ENCODE measurements at regions not wholly inside any gene's neighbourhood (a gene's known extent, or its start where the extent isn't known, plus 50 kb on each side); places are given as distances from the start of the nearest gene placed in this dataset.
"Not testable (repeated sequence)": the region's sequence is repeated elsewhere in the genome, so short reads cannot be mapped to it uniquely, and the experiment has no call there.

DNA sequence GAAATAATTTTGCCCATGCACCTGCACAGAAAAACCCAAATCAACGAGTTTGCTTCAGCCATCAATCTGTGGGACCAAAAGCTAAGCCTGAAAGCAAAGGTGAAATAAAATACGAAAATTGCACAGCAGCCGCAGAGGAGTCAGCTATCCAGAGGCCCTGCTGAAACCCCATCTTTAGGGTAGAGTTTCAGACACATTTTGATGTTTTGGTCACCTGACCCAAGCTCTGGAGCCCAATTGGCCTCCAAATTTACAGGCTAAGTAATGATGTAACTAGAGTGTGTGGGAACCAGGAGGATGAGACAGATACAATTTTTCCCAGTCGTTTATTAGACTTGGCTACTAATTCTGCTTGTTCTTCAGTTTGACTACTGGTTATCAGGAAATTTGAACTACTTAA is 308.6 kb upstream of the ATP11B start:
- no peak for DNase-seq

DNA sequence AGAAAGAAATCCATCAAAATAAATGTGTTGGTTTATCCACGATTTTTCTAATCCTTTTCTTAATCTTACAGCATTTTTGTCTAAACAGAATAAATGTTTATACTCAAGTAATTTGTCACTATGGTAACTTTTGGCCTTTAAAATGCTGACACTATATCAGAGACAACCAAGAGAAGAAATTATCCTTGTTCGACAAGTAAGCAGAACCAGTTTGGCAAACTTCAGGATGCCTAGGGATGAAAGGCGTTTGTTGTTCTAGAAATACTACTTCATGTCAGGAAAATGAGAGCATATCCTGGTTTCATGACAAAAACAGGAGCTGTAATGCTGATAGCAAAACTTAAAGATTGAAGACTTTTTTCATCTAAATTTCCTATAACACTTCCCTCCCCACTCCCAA is 308.0 kb upstream of the ATP11B start:
- DNase-seq = no peak

DNA sequence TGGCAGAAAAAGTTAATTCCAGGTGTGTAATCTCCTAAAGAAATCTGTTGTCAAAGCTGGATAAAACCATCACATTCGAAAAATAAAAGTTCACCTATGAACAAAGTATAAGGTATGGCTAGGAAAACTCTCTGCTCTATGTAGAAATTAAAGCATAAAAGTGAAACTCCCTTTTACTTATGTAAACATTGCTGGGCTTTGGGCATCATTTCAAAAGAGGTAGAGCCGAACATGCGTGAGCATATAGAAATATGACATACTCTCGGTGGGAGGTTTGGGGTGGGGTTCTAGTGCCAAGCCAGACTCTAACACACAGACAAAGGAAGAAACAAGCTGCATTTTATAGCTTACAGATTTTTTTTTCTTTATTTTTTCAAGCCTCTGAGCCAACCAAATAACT is 306.8 kb upstream of the ATP11B start:
- DNase-seq = no peak

DNA sequence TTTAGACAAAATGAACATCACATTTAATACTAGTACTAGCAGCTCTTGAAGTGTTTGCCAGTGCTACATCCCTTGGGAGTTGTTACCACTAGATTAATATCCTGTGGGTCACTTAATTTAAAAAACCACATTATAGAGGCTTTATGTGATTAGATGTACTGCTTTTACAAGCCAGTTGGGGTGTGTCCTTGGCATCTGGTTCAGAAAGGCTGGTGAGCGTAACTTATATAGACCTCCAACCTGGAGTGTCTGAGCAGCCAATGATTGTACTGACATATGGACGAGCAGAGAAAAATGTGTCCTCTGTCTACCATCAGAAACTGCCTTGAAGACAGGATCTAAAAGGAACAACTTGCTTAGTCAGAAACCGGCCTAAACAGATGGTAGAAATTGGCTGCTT is 306.2 kb upstream of the ATP11B start:
- DNase-seq = no peak

DNA sequence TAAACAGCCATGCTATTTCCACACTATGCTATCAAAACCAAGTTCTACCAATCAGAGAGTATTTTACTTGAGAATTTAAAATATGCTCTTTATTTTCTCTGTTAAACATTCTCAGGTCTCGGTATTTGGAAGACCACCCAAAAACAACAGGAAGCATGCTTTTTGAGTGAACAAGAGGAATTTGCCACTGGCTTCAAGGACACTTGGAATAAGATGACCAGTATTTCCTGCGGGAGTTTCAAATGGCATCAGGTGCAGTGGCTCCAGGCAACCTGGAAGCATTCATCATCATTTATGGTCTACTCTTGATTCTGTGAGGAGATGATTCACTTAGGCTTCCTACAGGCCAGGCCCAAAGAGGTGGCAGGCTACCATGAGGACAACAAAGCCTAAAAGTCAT is 305.7 kb upstream of the ATP11B start:
- no peak for DNase-seq

DNA sequence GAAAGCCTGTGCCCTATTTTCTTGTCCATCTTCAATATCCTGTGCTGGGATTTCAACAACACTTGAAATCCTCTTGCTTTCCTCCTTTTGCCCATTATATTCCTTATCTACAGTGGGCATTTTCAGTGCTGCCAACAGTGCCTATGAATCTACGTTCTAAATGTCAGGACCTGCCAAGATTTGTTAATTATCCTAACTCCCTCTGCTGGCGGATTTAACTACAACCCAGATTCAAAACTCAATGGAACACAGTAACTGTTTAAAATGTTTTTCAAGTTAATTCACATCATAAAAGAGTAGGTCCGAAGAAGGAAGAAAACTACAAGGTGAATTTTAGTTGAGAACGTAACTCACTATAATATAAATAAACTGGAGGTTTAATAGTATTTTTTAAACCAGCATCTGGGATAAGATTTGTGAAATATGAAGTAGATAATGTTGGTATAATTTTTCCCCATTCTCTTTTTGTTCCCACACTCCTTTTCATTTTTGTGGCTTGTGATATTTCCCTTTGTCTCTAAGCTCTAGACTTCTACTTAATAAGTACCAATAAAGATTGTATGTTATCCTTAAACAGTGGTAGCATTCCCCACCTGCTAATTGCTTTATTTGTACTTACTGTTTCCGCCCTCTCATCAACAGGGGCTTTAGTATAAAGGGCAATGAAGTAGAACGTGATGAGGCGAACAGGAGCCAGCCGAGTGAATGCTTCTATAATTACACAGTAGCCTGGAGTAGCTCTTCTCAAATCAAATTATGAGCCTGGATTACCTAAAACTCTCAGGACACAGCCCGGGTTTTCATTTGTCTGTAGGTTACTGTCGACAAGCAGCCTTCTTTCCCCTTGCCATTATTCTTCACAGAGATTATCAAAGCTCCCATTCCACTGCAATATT is 302.5 kb upstream of the ATP11B start:
- peak; percentile 69 to 73 for DNase-seq

DNA sequence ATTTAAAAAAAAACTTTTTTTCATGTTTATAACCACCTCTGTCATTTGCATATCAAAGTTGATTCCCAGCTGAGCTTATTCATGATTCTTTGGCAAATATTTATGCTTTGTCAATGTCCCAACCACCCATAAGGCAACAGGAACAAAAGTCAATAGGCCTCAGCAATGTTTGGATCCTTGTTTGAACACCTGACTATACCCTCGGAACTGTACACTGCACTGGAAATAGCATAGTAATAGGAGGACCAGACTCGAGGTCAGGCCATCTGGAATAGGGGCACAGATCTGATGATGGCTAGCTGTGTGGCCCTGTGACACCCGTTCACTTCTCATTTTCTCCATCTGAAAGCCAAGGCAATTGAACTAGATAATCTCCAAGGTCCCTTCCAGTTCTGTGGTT is 301.7 kb upstream of the ATP11B start:
- DNase-seq = peak; percentile 57 to 76

DNA sequence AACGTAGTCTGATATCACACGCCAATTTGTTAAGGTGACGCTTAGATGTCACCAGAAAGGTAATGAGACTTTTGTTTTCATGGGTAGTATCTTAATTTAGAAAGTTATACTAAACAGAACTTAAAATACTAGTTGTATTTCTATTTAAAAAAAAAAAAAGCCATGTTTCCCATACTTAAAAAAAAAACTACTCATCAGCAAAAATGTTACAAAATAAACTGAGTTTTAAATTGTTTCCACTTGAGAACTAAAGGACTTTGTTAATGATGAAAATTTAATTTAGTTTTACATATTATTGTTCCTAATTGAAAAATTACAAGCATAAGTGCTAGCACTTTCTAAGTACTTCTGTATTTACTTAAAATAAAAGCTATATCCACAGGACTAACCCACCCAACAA is 300.8 kb upstream of the ATP11B start:
- DNase-seq = no peak

DNA sequence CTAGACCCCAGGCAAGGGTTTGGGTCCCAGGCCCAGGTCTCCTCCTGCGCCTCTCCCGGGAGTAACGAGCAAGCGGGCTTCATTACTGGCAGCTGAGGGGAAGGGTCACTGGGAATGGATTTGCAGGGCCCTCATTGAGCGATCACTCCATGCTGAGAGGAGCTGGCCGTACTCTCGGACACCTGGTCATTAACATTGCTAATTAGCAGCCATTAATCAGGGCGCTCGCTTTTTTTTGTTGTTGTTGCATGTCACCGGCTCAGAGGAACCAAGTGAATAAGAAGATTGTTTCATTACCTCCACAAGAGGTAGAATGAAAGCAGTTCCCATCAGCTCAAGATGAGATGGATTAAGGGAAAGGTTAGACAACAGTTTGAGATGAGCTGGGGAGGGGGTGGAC is 293.0 kb upstream of the ATP11B start:
- no peak for DNase-seq

DNA sequence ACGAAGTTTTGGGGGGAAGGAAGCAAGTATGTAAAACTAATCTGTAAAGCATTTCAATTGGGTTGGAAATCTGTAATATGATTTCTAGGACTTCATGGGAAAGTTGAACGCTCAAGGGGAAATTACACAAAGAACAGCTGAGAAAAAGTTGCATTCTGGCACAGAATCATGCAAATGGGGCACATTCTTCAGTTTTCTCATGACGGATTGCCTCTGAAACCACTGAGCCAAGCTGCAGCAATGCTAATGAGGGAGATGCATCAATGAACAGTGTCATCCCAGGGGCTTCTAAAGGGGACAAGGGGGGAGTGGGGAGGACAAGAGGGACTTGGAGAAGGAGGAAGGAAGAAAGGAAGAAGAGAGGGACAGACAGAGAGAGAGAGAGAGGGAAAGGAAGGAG is 291.4 kb upstream of the ATP11B start:
- DNase-seq = no peak

DNA sequence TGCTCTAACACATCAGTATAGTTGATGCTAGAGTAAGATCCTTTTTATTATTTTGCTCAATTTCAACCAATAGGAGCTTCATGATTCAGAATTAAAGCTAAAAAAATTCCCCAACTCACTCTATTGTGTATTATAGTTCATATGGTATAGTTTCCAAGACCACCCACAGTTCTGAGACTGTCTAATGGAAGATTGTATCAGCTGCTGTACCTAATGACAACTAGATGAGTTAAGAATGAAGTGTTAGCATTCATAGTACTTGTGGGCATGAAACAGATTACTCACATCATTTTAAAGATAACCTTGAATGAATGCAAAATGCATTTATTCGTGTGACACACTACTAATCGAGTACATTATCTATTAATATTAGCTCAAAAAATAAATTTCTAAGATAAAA is 289.9 kb upstream of the ATP11B start:
- no peak for DNase-seq

DNA sequence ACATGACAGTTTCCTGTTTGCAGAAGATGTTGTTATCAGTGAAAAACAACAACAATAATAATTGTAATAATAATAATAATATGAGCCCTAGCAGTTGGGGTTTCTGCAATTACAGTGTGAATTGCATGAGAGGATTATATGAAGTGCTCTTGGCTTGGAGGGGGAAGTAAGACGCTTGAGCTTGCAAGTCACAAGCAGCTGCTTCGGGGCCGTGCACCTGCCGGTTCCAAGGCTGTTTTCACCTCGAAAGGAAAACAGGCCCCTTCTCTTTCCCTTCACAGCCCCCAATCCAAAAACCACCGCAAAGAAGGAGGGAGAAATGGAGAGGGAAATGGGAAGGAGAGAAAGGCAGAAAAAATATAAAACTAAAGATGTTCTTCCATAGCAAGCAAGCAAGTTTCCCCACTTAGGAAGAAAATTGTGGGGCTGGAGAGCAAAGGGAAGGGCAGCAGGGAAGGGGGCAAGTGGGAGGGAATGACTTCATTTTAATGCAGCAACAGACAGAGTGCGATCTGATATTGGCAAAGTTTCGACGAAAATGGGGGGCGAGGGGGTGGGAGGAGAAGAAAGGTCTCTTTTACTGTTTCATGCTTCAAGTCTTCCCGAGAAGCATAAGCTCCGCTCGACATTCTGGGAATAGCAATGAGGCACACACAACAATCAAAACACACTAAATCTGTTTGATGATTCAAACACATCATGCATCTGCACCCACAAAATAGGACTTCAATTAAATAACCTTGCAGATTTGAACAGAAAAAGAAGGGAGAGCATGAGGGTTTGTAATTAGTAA is 284.2 kb upstream of the ATP11B start:
- DNase-seq = no peak

DNA sequence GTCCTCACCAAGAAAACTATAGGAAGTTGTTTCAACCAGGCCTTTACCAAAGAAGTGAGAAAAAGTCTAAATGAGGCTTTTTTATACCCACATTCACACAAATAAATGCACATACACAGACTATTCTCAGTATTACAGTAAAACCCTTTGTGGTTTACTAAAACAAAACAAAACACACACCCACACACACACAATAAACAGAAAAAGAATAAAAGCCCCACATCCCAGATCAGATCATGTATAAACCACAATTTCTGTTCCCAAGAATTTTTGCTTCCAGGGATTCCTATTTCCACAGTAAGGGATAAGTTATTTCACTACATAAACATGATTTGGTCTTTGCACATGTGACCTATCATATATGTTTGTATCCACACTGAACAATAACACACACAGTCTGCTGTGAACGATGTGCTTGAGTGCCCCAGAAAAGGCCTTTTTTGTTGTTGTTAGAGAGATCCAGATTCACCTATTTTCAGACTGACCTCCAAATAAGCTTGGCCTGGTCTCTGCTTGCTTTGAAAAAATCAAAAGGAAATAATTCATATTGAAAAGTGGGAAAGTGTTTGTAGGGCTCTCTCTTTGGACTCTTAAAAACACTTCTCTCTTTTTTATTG is 283.4 kb upstream of the ATP11B start:
- DNase-seq = no peak

DNA sequence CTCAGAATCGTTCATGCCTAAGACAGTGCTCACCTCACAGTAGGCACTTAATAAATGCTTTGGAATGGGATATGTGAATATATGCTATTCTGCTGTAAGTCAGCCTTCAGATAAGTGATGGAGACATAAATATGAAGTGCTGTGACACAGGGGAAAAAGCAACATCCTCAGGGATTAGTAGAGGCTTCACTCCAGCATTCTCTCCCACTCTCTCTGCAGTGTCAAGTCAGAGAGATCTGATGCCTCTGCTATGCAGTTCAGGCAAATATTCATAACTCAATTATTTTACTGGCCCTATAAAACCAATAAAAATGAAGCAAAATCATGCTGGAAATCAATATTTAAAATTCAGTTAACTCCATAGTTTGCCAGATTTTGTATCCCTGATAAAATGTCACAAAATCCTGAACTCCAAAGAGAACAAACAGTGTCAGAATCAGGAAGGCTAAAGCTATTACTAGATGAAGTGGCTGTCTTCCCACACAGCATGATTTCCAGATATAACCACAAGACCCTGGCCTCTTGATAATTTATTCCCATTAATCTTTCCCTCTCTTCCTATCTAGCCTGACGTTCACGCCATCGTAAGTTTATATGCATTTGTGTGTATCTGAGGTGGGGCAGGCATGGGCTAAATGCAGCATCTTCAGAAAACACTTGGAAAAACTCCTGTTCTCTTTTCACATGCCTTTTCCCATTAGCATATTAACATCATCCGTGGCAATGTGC is 278.9 kb upstream of the ATP11B start:
- no peak for DNase-seq

DNA sequence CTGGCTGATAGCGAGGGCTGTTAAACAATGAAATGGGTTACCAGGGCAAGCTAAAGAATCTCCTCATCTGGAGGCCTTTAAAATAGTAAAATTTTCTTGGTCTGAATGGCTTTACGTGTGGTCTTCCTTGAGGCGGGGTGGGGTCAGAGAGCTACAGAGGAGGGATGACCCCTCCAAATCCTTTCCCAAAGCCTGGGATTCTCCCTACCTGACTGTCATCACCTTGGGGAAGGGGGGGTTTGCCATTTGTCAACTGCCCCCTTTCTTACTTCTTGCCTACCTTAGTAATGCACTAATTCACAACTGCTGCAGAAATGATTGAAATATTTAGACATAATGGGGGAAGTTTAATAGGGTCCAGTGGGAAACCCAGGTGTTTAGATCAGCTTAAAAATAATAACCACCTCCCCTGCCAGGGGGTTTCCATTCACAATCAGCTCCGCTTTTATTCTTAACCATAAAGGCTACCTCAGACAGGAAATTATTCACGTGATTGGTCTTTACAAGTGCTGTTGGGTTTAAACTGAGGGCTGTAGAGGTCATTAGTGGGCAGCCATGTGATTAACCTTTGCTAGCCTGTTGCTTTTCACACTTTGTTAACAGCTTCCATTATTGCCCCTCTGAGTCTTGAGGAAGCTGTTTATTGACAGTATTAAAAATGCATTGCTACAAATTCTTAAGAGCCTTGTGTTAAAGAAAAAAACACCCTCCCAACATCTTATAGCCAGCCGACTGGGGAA is 276.5 kb upstream of the ATP11B start:
- no peak for DNase-seq

DNA sequence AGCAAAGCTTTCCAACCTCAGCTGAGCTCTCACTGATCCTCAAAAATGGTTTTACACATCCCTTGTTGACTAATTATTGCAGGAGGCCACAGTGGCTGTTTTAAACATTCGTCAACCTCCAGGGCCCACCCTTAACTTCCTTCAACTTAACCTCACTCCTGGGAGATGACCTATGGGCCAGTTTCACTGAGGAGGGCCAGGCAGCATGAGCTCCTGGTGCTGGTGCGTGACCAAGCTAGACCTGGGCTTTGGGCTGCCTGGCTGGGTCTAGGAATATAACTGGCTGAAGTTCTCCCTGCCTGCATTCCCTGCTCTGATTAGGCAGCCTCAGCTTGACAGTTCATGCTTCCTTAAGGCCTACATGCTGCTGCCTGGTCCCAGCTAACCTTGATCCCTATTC is 273.7 kb upstream of the ATP11B start:
- no peak for DNase-seq

DNA sequence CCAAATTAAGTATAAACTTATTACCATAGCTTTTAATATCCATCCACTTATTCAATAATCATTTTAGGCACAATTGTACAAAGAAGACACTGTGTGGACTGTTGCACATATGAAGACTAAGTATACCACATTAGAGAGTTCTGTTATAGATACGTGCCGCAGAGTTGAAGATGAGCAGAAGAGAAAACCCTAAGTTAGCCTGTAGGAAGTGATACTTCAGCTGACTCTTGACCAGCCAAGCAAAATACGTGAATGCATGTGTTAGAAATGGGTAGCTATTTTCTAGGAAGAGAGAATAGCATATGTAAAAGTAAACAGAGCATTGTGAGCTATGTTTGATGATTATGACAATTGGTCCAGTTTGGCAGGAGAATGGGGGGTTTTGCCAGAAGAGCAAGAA is 272.0 kb upstream of the ATP11B start:
- DNase-seq = no peak

DNA sequence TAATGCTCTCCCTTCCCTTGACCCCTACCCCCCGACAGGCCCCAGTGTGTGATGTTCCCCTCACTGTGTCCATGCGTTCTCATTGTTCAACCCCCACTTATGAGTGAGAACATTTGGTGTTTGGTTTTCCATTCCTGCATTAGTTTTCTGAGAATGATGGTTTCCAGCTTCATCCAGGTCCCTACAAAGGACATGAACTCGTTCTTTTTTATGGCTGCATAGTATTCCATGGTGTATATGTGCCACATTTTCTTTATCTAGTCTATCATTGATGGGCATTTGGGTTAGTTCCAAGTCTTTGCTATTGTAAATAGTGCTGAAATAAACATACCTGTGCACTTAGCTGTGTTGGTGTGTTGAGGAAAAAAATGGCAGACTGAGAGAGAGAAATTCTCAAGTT is 269.9 kb upstream of the ATP11B start:
- not testable (repeated sequence) for DNase-seq

DNA sequence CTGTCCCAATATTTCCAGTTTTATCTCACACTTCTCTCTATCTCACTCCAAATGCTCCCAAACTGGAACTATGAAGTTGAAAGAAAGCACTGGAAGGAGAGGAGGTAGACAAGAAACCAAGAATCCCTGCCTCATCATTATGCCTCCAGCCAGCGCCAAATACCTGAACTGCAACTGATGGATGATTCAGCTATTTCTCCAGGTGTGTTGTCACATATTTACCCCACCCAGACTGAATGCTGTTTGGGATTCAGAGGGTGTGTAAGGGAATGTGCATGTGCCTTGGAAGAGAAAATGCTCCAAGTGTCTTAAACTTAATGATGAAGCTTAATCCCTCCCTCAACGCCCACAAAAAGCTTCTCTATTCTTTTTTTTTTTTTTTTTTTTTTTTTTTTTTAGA is 269.5 kb upstream of the ATP11B start:
- DNase-seq = no peak

DNA sequence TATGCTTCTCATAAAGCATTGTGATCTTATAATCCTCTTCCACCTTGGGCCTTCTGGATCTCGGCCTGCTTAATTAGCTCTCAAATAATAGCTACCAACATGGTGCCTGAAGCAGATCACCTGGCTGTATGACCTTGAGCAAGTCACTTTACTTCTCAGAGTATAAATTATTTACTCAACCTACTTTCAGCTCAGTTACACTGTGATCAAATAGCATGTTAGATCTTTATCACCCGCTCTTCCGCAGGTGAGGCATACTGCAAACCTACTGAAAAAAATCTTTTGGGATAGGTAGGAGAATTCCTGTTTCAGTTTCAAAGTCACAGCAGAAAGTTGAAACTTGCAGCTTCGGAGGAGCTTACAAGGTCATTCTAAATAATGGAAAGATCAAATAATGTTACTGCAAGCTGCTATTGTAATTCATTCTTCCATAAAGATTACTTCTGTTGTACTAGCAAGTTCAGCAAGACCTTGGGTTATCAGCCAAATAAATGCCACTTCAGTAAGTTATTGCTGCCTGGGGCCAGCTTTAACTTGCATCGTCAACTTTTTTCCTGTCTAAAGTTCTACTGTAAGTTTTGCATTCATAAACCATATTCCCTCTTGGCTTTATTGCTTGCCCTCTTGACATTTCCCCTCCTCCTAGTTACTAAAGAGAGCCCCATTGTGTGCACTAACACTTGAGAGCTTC is 268.4 kb upstream of the ATP11B start:
- DNase-seq = no peak

DNA sequence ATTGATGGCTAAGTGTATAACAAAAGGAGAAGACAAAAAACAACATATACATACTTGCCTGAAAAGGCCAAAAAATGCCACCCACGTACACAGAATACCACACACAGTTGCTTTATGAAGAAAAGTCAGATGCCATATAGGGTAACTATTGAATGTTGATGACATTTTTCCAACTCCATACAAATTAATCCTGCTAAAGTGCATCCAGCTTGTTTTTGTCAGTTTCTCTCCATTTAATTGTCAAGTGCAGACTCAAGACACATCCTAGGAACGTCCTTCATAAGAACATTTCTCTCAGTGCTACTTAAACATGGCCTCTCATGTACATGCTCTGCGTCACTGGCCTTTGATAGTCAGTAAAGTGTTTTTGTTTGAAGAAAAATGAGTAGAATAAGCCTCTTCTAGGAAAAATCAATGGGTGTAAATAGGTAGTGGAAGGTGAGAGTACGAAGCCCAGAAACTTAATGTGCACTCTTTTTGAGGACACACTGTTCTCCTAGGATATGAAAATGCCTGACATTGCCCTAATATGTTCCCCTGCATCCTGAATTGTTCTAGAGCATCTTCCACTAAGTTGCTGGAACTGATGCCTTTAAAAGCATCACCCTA is 267.4 kb upstream of the ATP11B start:
- no peak for DNase-seq
